A549 (cell line): ENCODE measurements at regions not wholly inside any gene's neighbourhood (a gene's known extent, or its start where the extent isn't known, plus 50 kb on each side); places are given as distances from the start of the nearest gene placed in this dataset.

Source experiments
- ATAC-seq, 2 experiments: fragments of 200-7000 bp in 1 of 2; fragments of >200 bp in 1 of 2; cut with Nextera tagmentation in 1 of 2; cut with Tn5 transposase in 1 of 2; 3 replicates each; pipeline versions ENCODE4 v1.8.0 to v1.9.1; 2018 to 2020; ENCODE audit warnings: mild to moderate bottlenecking in 1 of 2, moderate library complexity in 1 of 2
- CTCF ChIA-PET: fragments of 300-600 bp; sonication (Branson Sonifier 250); formaldehyde crosslinking; extraction: SDS; loops from one replicate; lab custom pipeline; 2021; ENCODE audit warnings: antibody characterized with exemption, inconsistent platforms; lab: Yijun Ruan, JAX
- POLR2A ChIA-PET: fragments of 350-600 bp; formaldehyde crosslinking; extraction: SDS; loops from one replicate; lab custom pipeline; 2021; ENCODE audit warnings: antibody characterized with exemption, inconsistent platforms; lab: Yijun Ruan, JAX
- DNase-seq, 2 experiments: peaks; one replicate each; pipeline versions ENCODE4 v3.0.0 to v3.0.0-alpha.2; 2011 to 2016; ENCODE audit warnings: low read depth in 1 of 2, low spot score in 1 of 2
- FAIRE-seq: peaks from 2 replicates; lab custom pipeline; 2011; peaks lifted over from hg19 to GRCh38; lab: Jason Lieb, UNC
- H3K27ac ChIP-seq, 2 experiments: fragments of >200 bp; sonication (Bioruptor Twin); formaldehyde crosslinking; 3 replicates each; pipeline ENCODE4 v1.5.1; 2016 to 2017
- H3K4me1 ChIP-seq: fragments of >200 bp; sonication (Bioruptor Twin); formaldehyde crosslinking; 3 replicates; pipeline ENCODE4 v1.6.1; 2016
- H3K4me2 ChIP-seq: fragments of >200 bp; sonication (Bioruptor Twin); formaldehyde crosslinking; 3 replicates; pipeline ENCODE4 v1.6.1; 2016
- H3K4me3 ChIP-seq: fragments of >200 bp; sonication (Bioruptor Twin); formaldehyde crosslinking; 3 replicates; pipeline ENCODE4 v1.5.1; 2016
- H3K9me3 ChIP-seq: fragments of >200 bp; sonication (Bioruptor Twin); formaldehyde crosslinking; 3 replicates; pipeline ENCODE4 v1.6.1; 2016
- BCL3 ChIP-seq: fragments of >200 bp; sonication (Bioruptor Twin); formaldehyde crosslinking; IDR thresholded peaks from 3 replicates; pipeline ENCODE4 v1.6.1; 2016
- CBX8 ChIP-seq: fragments of 200-600 bp; sonication (generic); IDR thresholded peaks from 2 replicates; pipeline ENCODE4 v1.6.1; 2016
- CEBPB ChIP-seq, 2 experiments: fragments of >200 bp in 1 of 2; sonication (Bioruptor Twin) in 1 of 2; formaldehyde crosslinking in 1 of 2; IDR thresholded peaks; 2 replicates each; pipeline ENCODE4 v1.6.1; 2012 to 2016
- CHD4 ChIP-seq: fragments of 200-600 bp; sonication (generic); IDR thresholded peaks from 2 replicates; pipeline ENCODE4 v1.6.1; 2016; ENCODE audit warnings: antibody characterized with exemption, mild to moderate bottlenecking, borderline replicate concordance
- EHF ChIP-seq: fragments of 250-450 bp; sonication (Bioruptor Pico); IDR thresholded peaks from 2 replicates; pipeline ENCODE4 v1.5.0; 2020; ENCODE audit warnings: mild to moderate bottlenecking
- EHMT2 ChIP-seq: fragments of 200-600 bp; sonication (generic); IDR thresholded peaks from 2 replicates; pipeline ENCODE4 v1.6.1; 2016; ENCODE audit warnings: antibody characterized with exemption, low read depth, mild to moderate bottlenecking, moderate library complexity
- ELK1 ChIP-seq: fragments of 150-350 bp; IDR thresholded peaks from 2 replicates; pipeline ENCODE4 v1.6.1; 2014; ENCODE audit warnings: low read depth, mild to moderate bottlenecking, low read length
- EP300 ChIP-seq, 2 experiments: fragments of >200 bp; sonication (Bioruptor Twin); formaldehyde crosslinking; IDR thresholded peaks; 2 replicates in 1 of 2; 3 replicates in 1 of 2; pipeline ENCODE4 v1.6.1; 2016 to 2017
- ESRRA ChIP-seq: fragments of 150-350 bp; IDR thresholded peaks from 2 replicates; pipeline ENCODE4 v1.6.1; 2014; ENCODE audit warnings: mild to moderate bottlenecking, low read length, borderline replicate concordance
- FOSB ChIP-seq: fragments of 250-450 bp; sonication (Bioruptor Pico); IDR thresholded peaks from 2 replicates; pipeline ENCODE4 v1.5.0; 2020; ENCODE audit warnings: mild to moderate bottlenecking, moderate library complexity
- FOXS1 ChIP-seq: fragments of 250-450 bp; sonication (Bioruptor Pico); IDR thresholded peaks from 2 replicates; pipeline ENCODE4 v1.5.0; 2020; ENCODE audit warnings: mild to moderate bottlenecking, moderate library complexity
- GATA3 ChIP-seq: IDR thresholded peaks from 2 replicates; pipeline ENCODE4 v1.6.1; 2012; ENCODE audit warnings: borderline replicate concordance
- HES2 ChIP-seq: fragments of >200 bp; sonication (Bioruptor Twin); formaldehyde crosslinking; IDR thresholded peaks from 2 replicates; pipeline ENCODE4 v1.6.1; 2016
- HEYL ChIP-seq: fragments of 250-450 bp; sonication (Bioruptor Pico); IDR thresholded peaks from 2 replicates; pipeline ENCODE4 v1.8.0; 2021; ENCODE audit warnings: mild to moderate bottlenecking, moderate library complexity
- HOXB5 ChIP-seq: fragments of 250-450 bp; sonication (Bioruptor Pico); IDR thresholded peaks from 2 replicates; pipeline ENCODE4 v1.5.0; 2020; ENCODE audit warnings: mild to moderate bottlenecking, moderate library complexity
- JUN ChIP-seq, 2 experiments: fragments of >200 bp; sonication (Bioruptor Twin); formaldehyde crosslinking; IDR thresholded peaks; 2 replicates in 1 of 2; 3 replicates in 1 of 2; pipeline ENCODE4 v1.6.1; 2016 to 2017
- KDM1A ChIP-seq: fragments of 200-600 bp; sonication (generic); IDR thresholded peaks from 2 replicates; pipeline ENCODE4 v1.6.1; 2016; ENCODE audit warnings: low read depth, mild to moderate bottlenecking
- MAX ChIP-seq: IDR thresholded peaks from 2 replicates; pipeline ENCODE4 v1.6.1; 2012
- MYC ChIP-seq: IDR thresholded peaks from 2 replicates; pipeline ENCODE4 v1.6.1; 2012; ENCODE audit warnings: mild to moderate bottlenecking, inconsistent platforms, low read length, improper control_type of control experiment, borderline replicate concordance
- NFE2L2 ChIP-seq: fragments of 150-350 bp; conservative IDR thresholded peaks from 2 replicates; pipeline ENCODE4 v1.6.1; 2014; ENCODE audit warnings: low read length
- NPAS2 ChIP-seq: fragments of 250-450 bp; sonication (Bioruptor Pico); IDR thresholded peaks from 2 replicates; pipeline ENCODE4 v1.8.0; 2022; ENCODE audit warnings: mild to moderate bottlenecking, moderate library complexity, borderline replicate concordance
- RAD21 ChIP-seq, 2 experiments: fragments of >200 bp in 1 of 2; sonication (Bioruptor Twin) in 1 of 2; formaldehyde crosslinking in 1 of 2; IDR thresholded peaks in 1 of 2; conservative IDR thresholded peaks in 1 of 2; 2 replicates in 1 of 2; 3 replicates in 1 of 2; pipeline ENCODE4 v1.6.1; 2012 to 2018; ENCODE audit warnings: inconsistent platforms in 1 of 2
- RARB ChIP-seq: fragments of 250-450 bp; sonication (Bioruptor Pico); IDR thresholded peaks from 2 replicates; pipeline ENCODE4 v1.8.0; 2021; ENCODE audit warnings: mild to moderate bottlenecking, moderate library complexity
- RCOR1 ChIP-seq: fragments of 150-350 bp; IDR thresholded peaks from 2 replicates; pipeline ENCODE4 v1.6.1; 2014; ENCODE audit warnings: antibody characterized with exemption, low read length, low read depth
- REST ChIP-seq: fragments of 200-600 bp; sonication (generic); IDR thresholded peaks from 2 replicates; pipeline ENCODE4 v1.6.1; 2016; ENCODE audit warnings: antibody characterized with exemption, mild to moderate bottlenecking, moderate library complexity
- SMC3 ChIP-seq: fragments of >200 bp; sonication (Bioruptor Twin); formaldehyde crosslinking; IDR thresholded peaks from 3 replicates; pipeline ENCODE4 v1.6.1; 2018; ENCODE audit warnings: inconsistent platforms
- USF2 ChIP-seq: fragments of 450-650 bp; IDR thresholded peaks from 2 replicates; pipeline ENCODE4 v1.6.1; 2014; ENCODE audit warnings: antibody characterized with exemption
- ZC3H11A ChIP-seq: fragments of 450-650 bp; IDR thresholded peaks from 2 replicates; pipeline ENCODE4 v1.6.1; 2014; ENCODE audit warnings: antibody characterized with exemption, mild to moderate bottlenecking
- ZFP36 ChIP-seq: fragments of 450-650 bp; IDR thresholded peaks from 2 replicates; pipeline ENCODE4 v1.6.1; 2014; ENCODE audit warnings: borderline replicate concordance; ENCODE audit not compliant: partially characterized antibody
- ZNF302 ChIP-seq: fragments of 250-450 bp; sonication (Bioruptor Pico); IDR thresholded peaks from 2 replicates; pipeline ENCODE4 v1.9.0; 2021; ENCODE audit warnings: inconsistent platforms, mild to moderate bottlenecking, moderate library complexity
- WGBS: methylation state at CpG from one replicate; pipeline ENCODE4 v1.1.6; 2017; ENCODE audit errors: missing lambda C conversion rate; 5-methylcytosine and 5-hydroxymethylcytosine counted together

- no peak overlapping the region for H3K4me2 ChIP-seq
- H3K27ac ChIP-seq = peak overlapping the region in 1 of 2 experiments; percentile 23; a peak in 1 of 6 replicates
- H3K4me3 ChIP-seq = no peak overlapping the region
- ATAC-seq (no peak), DNase-seq (no peak), FAIRE-seq (no peak)
- H3K9me3 ChIP-seq = no peaks in the 10 kb centered on the region
- ChIA-PET POLR2A (no interaction called here), CTCF (interaction anchor here (0.6 kb wide), 2 partner anchors 23 to 958 kb away, joined by 3 read pairs; no protein-coding TSS in a partner anchor)
- peaks cover 10% of the 10 kb centered on the region; the same call in 1 of the 3 replicates for H3K4me1 ChIP-seq
- TF ChIP-seq MAX (no peak), CBX8 (no peak), CEBPB (IDR thresholded peaks at IDR 0.05) (no peak), ZFP36 (no peak), SMC3 (no peak), ESRRA (no peak), RAD21 (conservative IDR thresholded peaks at IDR 0.05 in 1 of 2, IDR thresholded peaks at IDR 0.05 in 1 of 2) (no peak), RARB (no peak), NPAS2 (no peak), EP300 (IDR thresholded peaks at IDR 0.05) (no peak), HOXB5 (no peak), HEYL (CRISPR knock-in tag) (no peak), CHD4 (no peak), ZC3H11A (no peak), BCL3 (no peak), MYC (no peak), KDM1A (no peak), ELK1 (no peak)
- 90% methylated on average over 7 of the region's 7 CpGs for WGBS
These were observed 141.7 kb upstream of the IRF2BP2 start for GRCh38 chr1:234751678-234752077.

GRCh38 chr1:234750922-234751627 is 141.1 kb upstream of the IRF2BP2 start:
- no peaks in the 10 kb centered on the region for H3K9me3 ChIP-seq
- ChIA-PET POLR2A (no interaction called here), CTCF (interaction anchor here (0.6 kb wide), 1 partner anchor 957 kb away, joined by 3 read pairs; no protein-coding TSS in a partner anchor)
- FAIRE-seq = no peak
- H3K4me1 ChIP-seq = peaks cover 16% of the 10 kb centered on the region; the same call in 1 of the 3 replicates
- H3K27ac ChIP-seq = peak overlapping the region in 1 of 2 experiments; percentile 34; a peak in 2 of 6 replicates
- no peak overlapping the region for H3K4me2 ChIP-seq
- no peak for DNase-seq
- no peak for ATAC-seq
- no peak overlapping the region for H3K4me3 ChIP-seq
- no peak for TF ChIP-seq USF2
- TF ChIP-seq ZNF302 (CRISPR knock-in tag) = no peak
- no peak for TF ChIP-seq FOXS1
- no peak for TF ChIP-seq NPAS2
- TF ChIP-seq CEBPB (IDR thresholded peaks at IDR 0.05) = no peak
- no peak for TF ChIP-seq EHMT2
- no peak for TF ChIP-seq RCOR1
- TF ChIP-seq EHF = no peak
- no peak for TF ChIP-seq KDM1A
- TF ChIP-seq GATA3 = no peak
- TF ChIP-seq JUN (IDR thresholded peaks at IDR 0.05) = no peak
- no peak for TF ChIP-seq NFE2L2
- no peak for TF ChIP-seq FOSB (CRISPR knock-in tag)
- no peak for TF ChIP-seq HES2
- TF ChIP-seq REST = no peak
- WGBS = 51% methylated on average over 4 of the region's 4 CpGs
